ENCODE measurements at regions not wholly inside any gene's neighbourhood (a gene's known extent, or its start where the extent isn't known, plus 50 kb on each side); places are given as distances from the start of the nearest gene placed in this dataset.

DNA sequence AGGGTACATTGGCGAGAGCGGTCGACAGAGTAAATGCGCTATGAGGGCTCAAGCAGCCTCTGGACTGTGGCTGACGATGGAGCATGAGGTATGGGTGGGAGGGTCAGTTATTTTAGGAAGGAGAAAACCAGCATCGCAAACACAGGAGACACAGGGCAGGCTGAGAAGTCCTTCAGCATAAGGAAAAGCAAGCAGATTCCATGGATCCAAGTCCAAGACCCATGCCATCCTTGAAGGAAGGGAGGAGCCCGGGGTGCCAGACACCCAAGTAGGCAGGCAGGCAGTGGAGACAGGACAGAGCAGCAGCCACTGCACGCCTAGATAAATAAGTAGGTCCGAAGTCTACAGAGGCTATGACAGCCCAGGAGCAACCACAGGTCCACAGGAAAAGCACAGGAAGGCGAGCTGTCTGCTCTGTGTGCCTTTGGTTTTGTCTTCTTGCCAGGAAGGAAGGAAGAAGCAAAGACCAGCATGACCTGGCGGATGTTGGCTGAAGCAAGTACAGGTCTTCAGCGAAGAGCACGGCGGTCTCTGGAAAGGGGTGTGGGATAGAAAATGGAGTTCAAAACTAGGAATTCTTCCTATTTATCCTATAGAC is 76.4 kb upstream of the SLC45A1 start (continued):
- TF ChIP-seq MAZ (IDR thresholded peaks at IDR 0.05; ENCODE audit: borderline replicate concordance, low read depth, low read length) (no peak), MAZ (CRISPR knock-in tag; IDR thresholded peaks at IDR 0.05; ENCODE audit: low read depth) (no peak), ZNF564 (CRISPR knock-in tag; IDR thresholded peaks at IDR 0.05) (no peak), ZNF766 (CRISPR knock-in tag; IDR thresholded peaks at IDR 0.05; ENCODE audit: borderline replicate concordance) (no peak), TEAD2 (CRISPR knock-in tag; IDR thresholded peaks at IDR 0.05) (no peak), NCOA1 (CRISPR knock-in tag; IDR thresholded peaks at IDR 0.05) (no peak), TRIM22 (IDR thresholded peaks at IDR 0.05) (no peak)
- TF ChIP-seq, protein P1, sequence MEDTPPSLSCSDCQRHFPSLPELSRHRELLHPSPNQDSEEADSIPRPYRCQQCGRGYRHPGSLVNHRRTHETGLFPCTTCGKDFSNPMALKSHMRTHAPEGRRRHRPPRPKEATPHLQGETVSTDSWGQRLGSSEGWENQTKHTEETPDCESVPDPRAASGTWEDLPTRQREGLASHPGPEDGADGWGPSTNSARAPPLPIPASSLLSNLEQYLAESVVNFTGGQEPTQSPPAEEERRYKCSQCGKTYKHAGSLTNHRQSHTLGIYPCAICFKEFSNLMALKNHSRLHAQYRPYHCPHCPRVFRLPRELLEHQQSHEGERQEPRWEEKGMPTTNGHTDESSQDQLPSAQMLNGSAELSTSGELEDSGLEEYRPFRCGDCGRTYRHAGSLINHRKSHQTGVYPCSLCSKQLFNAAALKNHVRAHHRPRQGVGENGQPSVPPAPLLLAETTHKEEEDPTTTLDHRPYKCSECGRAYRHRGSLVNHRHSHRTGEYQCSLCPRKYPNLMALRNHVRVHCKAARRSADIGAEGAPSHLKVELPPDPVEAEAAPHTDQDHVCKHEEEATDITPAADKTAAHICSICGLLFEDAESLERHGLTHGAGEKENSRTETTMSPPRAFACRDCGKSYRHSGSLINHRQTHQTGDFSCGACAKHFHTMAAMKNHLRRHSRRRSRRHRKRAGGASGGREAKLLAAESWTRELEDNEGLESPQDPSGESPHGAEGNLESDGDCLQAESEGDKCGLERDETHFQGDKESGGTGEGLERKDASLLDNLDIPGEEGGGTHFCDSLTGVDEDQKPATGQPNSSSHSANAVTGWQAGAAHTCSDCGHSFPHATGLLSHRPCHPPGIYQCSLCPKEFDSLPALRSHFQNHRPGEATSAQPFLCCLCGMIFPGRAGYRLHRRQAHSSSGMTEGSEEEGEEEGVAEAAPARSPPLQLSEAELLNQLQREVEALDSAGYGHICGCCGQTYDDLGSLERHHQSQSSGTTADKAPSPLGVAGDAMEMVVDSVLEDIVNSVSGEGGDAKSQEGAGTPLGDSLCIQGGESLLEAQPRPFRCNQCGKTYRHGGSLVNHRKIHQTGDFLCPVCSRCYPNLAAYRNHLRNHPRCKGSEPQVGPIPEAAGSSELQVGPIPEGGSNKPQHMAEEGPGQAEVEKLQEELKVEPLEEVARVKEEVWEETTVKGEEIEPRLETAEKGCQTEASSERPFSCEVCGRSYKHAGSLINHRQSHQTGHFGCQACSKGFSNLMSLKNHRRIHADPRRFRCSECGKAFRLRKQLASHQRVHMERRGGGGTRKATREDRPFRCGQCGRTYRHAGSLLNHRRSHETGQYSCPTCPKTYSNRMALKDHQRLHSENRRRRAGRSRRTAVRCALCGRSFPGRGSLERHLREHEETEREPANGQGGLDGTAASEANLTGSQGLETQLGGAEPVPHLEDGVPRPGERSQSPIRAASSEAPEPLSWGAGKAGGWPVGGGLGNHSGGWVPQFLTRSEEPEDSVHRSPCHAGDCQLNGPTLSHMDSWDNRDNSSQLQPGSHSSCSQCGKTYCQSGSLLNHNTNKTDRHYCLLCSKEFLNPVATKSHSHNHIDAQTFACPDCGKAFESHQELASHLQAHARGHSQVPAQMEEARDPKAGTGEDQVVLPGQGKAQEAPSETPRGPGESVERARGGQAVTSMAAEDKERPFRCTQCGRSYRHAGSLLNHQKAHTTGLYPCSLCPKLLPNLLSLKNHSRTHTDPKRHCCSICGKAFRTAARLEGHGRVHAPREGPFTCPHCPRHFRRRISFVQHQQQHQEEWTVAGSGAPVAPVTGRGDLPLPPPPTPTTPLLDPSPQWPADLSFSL (CRISPR knock-in tag; IDR thresholded peaks at IDR 0.05), result no peak
- TF ChIP-seq, protein P2, sequence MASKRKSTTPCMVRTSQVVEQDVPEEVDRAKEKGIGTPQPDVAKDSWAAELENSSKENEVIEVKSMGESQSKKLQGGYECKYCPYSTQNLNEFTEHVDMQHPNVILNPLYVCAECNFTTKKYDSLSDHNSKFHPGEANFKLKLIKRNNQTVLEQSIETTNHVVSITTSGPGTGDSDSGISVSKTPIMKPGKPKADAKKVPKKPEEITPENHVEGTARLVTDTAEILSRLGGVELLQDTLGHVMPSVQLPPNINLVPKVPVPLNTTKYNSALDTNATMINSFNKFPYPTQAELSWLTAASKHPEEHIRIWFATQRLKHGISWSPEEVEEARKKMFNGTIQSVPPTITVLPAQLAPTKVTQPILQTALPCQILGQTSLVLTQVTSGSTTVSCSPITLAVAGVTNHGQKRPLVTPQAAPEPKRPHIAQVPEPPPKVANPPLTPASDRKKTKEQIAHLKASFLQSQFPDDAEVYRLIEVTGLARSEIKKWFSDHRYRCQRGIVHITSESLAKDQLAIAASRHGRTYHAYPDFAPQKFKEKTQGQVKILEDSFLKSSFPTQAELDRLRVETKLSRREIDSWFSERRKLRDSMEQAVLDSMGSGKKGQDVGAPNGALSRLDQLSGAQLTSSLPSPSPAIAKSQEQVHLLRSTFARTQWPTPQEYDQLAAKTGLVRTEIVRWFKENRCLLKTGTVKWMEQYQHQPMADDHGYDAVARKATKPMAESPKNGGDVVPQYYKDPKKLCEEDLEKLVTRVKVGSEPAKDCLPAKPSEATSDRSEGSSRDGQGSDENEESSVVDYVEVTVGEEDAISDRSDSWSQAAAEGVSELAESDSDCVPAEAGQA (IDR thresholded peaks at IDR 0.05; ENCODE audit: low read depth), result no peak
- TF ChIP-seq, protein P2 (CRISPR knock-in tag; IDR thresholded peaks at IDR 0.05; ENCODE audit: borderline replicate concordance), result no peak
- TF ChIP-seq, protein P3, sequence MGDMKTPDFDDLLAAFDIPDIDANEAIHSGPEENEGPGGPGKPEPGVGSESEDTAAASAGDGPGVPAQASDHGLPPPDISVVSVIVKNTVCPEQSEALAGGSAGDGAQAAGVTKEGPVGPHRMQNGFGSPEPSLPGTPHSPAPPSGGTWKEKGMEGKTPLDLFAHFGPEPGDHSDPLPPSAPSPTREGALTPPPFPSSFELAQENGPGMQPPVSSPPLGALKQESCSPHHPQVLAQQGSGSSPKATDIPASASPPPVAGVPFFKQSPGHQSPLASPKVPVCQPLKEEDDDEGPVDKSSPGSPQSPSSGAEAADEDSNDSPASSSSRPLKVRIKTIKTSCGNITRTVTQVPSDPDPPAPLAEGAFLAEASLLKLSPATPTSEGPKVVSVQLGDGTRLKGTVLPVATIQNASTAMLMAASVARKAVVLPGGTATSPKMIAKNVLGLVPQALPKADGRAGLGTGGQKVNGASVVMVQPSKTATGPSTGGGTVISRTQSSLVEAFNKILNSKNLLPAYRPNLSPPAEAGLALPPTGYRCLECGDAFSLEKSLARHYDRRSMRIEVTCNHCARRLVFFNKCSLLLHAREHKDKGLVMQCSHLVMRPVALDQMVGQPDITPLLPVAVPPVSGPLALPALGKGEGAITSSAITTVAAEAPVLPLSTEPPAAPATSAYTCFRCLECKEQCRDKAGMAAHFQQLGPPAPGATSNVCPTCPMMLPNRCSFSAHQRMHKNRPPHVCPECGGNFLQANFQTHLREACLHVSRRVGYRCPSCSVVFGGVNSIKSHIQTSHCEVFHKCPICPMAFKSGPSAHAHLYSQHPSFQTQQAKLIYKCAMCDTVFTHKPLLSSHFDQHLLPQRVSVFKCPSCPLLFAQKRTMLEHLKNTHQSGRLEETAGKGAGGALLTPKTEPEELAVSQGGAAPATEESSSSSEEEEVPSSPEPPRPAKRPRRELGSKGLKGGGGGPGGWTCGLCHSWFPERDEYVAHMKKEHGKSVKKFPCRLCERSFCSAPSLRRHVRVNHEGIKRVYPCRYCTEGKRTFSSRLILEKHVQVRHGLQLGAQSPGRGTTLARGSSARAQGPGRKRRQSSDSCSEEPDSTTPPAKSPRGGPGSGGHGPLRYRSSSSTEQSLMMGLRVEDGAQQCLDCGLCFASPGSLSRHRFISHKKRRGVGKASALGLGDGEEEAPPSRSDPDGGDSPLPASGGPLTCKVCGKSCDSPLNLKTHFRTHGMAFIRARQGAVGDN (CRISPR knock-in tag; IDR thresholded peaks at IDR 0.05), result peak; percentile 91
